Ureter (tissue), 1 donor: ENCODE measurements at regions not wholly inside any gene's neighbourhood (a gene's known extent, or its start where the extent isn't known, plus 50 kb on each side); places are given as distances from the start of the nearest gene placed in this dataset.
"Not testable (repeated sequence)": the region's sequence is repeated elsewhere in the genome, so short reads cannot be mapped to it uniquely, and the experiment has no call there.

Source experiments
- DNase-seq: peaks from one replicate; pipeline ENCODE4 v3.0.0-alpha.2; 2020; ENCODE audit warnings: low spot score
- donor health status: DM: yes; HTN: yes; CAD: no.

DNA sequence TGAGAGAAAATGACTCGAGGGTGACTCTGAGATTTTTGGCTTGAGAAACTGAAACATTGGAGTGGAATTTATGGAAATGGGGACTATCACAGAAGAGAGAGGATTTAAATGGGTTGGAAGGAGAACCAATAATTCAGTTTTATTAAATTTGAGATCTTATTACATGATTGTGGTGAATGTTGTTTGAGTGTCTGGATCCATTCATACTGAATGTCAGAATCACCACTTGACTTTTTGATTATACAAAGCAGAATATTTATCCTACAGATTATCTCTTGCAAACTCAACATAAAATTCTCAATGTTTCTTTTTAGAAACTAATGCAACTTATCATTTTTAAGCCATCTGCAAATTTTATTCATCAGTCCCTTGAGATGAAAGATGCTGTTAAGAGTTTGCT, 332.8 kb downstream of the CNTN3 start:
- DNase-seq = no peak

DNA sequence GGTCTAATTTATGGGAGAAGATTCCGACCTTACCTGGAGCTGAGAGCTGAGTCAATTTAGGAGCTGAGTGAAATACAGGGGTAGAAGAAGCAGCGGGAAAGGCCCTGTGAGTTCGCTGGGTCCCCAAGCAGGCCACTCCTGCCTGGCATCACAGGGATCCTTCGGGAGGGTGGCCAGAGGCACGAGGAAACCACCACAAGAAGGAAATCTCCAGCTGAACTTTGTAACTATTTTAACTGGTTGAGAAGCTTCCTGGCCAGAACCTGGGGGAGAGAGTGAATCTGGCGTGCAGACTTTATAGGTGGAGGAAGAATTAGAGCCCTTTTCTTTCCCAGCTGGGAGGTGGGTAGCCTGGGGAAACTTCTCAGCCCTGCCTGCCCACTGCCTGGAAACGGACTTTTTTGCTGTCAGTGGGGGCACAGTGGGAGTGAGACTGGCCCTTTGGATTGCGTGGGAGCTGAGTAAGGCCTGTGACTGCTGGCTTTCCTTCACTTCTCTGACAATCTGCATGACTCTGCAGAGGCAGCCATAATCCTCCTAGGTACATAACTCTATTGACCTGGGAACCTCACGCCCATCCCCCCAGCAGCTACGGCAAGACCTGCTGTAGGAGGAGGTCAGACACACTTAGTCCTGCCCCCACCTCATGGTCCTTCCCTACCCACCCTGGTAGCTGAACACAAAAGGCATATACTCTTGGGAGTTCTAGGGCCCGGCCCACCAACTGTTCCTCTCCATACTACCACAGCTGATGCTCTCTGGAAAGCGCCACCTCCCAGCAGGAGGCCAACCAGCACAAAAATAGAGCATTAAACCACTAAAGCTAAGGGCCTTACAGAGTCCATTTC, 340.7 kb downstream of the CNTN3 start:
- DNase-seq = no peak

DNA sequence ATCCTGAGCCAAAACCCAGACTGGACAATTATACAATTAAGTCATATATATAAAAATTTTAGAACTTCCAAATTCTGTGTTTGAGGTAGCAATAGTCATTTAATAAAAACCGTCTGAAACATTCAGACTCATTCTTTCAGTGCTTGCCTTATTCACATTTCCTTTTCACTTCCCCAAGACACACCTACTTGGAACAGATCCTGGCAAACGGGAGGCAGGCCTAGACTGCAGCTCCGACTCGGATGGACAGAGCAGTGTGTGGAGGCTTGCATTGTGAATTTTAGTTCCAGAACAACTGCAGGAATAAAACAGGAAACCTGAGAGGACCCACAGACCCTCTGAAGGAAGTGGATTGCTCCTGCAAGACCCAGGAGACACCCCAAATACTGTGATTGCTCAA, 341.4 kb downstream of the CNTN3 start:
- no peak for DNase-seq

DNA sequence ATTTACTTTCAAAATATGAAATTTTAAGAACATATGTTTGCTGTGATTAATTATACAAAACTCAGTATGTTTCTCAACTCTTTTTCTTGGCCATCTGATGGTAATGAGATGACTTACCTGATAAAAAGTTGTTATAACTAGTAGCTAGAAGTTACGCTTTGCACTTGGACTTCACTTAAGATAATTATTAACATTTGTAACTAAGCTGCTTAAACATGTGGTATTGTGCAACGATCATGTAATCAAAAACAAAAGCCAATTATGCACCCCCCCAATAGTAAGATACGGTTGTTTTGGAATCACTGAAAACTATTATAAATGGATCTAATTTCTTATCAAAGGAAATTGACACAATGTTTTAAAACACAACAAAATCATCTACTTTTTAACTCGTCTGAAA, 342.9 kb downstream of the CNTN3 start:
- DNase-seq = no peak

DNA sequence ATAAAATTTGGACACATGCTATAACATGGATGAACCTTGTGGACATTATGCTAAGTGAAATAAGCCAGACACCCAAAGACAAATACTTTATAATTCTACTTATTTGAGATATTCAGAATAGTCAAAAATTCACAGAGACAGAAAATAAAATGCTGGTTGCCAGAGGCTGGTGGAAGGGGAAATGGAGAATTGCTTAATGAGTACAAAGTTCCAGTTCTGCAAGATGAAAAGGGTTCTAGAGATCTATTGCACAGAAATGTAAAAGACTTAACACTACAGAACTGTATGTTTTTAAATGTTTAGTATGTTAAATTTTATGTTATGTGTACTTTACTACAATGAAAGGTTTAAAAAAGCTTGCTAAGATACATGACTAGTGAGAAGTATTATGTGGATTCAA, 344.8 kb downstream of the CNTN3 start:
- no peak for DNase-seq

DNA sequence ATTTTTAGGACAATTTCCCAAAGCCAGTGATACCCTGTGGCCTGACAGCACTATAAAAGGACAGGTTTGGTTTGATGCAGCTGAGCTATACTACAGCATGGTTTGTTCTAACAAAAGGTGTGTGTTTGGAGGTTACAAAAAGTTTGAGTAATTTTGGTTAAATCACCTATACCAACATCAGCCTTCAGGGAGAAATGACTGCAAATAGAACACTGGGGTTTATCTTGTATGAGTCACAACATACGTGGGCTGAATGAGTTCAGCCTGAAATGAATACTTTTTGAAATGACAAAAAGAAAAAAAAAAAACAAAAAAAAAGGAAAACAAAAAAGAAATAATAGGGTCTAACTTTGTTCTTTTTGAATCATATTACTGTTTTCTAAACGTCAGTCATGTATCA, 345.7 kb downstream of the CNTN3 start:
- no peak for DNase-seq

DNA sequence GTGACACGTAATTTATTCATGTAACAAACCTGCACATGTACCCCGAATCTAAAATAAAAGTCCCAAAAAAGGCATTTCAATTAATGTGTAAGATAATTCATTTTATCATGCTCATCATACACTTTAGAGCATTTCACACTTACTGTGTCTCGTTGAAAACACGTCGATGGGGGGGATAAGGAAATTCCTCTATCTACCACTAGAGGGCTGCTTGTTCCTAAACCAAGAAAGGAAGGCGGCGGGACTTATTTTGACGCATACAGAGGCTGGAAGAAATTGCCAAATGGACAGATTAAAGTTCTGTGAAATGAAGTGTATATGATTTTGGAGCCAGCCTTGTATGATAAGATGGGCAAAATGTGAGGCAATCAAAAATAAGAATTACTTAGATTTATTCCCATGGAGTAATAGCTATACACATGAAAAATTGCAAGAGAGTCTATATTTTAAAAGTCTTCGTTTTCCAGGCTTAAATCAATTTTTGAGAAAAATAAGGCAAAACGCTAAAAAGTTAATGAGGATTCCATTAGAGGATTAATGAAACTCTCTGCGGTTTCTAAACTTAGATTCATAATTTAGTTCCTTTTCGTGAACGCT, 346.8 kb downstream of the CNTN3 start:
- DNase-seq = no peak

DNA sequence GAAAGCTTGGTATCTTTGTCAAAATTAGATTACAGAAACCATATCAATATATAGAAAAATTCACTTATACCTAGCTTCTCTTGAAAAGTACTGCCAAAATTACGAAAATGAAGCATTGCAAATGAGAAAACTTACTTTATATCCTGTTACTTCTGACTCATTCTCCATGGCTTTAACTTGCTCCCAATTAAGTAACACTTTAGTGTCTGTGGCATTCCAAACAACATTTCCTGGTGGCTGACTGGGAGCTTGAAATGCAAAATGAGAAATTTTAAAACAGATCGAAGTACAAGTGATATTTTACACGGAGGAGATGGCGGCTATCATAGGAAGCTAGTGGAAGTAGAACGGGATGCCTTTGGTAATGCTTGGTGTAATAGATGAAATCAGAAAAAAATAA, 347.3 kb downstream of the CNTN3 start:
- DNase-seq = no peak

DNA sequence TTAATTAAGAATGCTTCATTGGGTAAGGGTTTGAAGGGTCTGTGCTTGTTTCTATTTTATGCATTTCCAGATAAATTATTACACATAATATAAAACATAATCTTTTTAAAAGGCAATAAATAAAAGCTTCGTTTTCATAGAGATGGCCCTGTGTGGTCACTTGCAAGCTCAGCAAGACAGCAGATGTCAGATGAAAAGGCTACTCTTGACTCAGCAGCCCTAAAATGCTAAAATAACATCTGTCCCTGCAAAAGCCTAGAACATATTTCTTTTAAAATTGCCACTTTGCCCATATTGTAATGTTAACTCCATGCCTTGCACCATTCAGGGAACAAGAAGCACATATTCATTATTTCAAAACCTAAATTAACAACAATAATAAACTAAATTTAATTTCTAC, 349.4 kb downstream of the CNTN3 start:
- no peak for DNase-seq

DNA sequence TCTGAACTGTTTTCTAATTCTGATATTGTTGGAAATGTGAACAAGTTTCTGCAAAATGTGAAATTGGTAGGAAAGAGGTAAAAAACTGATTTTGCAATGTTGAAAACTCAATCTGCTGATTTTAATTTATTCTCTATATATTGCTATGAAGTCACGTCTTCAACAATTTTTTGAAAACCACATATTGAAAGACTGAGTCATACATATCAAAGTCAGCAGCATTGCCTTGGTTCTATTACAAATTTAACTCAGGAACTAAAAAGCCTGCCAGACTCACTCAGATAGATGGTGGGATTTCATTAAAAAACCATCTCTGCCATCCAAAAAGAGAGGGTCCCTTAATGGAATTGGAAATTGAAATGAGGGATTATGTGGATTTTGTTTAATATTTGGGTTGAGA, 351.4 kb downstream of the CNTN3 start:
- no peak for DNase-seq

DNA sequence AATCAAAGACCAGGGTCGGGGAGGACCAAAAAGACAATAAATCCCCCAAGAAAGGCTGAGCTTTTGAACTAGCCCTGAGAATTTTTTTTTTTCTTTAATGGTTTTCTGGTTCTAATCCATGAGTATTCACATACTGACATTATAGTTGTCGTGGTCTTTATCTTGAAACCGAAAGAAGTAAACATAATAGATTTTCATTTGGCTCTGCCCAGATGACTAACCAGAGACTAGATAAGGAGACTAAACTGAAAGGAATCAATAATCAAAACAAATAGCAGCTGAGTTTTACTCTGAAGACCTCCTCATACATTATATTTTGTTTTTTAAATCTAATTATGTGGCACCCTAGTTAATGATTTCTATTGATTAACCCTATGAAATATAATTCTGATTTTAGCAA, 381.4 kb downstream of the CNTN3 start:
- DNase-seq = no peak

DNA sequence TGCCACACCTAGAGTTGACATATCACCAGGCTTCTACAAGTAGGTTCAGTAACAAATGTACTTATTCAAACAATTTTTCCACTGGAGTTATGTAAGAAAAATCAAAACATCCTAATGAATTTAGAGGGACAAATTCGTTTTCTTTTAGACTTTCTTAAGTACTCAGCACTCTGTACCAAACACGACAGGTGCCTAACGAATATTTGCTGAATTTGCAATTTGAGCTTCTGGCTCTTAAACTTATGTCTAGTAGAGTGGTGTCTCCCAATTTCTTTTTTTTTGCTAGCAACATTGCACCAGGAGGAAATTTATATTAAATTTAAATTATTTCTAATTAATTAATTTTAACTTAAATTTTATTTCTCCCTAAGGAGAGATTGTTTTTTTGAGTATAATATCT, 397.0 kb downstream of the CNTN3 start:
- DNase-seq = no peak

DNA sequence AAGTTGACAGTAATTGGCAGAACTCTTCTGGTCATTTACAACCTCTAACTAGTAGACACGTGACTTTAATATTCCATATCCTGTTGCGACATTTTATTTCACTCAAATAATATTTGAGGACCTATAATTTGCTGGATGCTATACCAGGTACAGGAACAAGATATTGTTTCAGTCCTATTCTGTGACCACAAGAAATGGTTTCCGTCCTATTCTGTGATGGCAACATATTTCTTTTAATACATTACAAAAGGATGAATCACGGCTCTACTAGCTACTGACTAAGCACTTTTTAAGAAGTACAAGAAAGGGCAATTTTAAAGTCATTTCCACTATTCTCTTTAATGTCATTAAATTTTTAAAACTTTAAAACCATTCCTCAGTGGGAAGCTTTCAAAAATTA, 400.2 kb downstream of the CNTN3 start:
- DNase-seq = no peak

DNA sequence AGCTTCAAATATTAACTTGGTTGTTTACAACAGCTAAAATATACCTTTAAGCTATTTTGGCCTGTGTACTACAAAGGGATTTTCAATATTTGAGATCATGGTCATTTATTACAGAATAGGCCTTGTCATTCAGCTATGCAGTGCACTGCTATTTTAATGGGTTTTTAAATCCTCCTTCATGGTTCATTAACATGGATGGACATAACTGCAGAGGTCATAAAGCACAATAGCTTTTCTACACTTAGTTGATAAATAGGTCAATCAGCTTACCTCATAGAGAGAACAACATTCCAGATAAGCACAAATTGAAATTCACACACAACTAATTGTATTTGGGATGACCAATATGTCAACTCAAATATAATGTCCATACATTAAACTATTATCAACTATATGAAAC, 403.7 kb downstream of the CNTN3 start:
- DNase-seq = no peak

DNA sequence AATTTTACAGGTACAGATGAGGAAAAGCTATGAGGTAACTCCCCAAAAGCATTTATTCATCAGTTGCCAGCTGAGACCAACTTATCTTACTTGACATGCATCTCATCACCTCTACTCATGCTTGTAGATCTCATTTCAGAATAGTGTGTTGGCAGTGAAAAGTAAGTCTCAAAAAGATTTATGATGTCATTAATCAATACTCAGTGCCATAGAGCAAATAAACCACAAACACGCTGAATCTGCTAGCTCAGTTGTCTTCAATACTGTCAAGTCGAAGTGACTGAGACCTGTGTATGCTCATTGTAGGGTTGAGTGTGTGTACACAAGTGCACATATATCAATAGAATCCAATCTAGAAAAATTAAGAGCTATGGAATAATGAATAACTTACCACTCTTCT, 413.5 kb downstream of the CNTN3 start:
- no peak for DNase-seq

DNA sequence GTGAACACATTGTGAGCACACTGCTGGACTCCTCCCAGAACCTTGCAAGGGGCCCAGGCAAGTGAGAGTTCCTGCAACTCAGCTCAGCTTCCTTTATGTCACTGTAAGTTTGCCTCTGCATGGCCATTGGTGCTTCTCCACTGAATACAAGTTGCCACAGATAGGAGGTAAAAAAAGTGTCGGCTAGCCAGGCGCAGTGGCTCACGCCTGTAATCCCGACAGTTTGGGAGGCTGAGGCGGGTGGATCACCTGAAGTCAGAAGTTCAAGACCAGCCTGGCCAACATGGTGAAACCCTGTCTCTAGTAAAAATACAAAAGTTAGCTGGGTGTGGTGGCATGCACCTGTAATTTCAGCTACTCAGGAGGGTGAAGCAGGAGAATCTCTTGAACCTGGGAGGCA, 435.8 kb downstream of the CNTN3 start:
- not testable (repeated sequence) for DNase-seq

DNA sequence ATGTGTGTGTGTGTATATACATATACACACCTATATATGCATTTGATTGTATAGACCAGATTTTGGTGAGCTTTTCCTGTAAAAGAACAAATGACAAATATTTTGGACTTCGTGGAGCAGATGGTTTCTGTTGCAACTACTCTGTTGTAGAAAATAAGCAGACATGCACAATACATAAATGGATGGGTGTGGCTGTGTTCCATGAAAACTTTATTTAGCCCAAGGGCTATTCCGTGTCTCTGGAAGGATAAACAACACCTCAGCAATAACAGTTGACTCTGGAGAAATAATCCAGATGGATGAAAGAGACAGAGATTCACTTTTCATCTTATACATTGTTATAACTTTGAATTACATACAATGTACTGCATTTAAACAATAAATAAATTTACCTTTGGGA, 441.4 kb downstream of the CNTN3 start:
- DNase-seq = no peak

DNA sequence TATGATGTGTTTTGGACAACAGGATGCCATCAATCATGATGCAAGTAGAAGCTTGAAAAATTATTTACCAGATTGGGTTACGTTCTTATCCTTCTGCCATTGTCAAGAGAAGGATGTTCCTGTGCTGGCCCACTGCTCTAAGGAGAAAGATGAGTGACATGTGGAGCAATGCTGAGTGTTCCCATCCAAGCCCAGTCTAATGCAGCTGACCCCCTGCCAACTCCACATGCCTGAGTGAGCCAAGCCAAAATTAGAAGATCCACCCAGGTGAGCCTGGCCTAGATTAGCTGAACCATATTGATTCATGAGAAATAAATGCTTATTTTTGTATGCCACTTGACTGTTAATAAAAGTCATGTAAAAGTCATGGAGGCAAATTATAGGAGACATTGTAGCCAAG, 446.5 kb downstream of the CNTN3 start:
- DNase-seq = no peak

DNA sequence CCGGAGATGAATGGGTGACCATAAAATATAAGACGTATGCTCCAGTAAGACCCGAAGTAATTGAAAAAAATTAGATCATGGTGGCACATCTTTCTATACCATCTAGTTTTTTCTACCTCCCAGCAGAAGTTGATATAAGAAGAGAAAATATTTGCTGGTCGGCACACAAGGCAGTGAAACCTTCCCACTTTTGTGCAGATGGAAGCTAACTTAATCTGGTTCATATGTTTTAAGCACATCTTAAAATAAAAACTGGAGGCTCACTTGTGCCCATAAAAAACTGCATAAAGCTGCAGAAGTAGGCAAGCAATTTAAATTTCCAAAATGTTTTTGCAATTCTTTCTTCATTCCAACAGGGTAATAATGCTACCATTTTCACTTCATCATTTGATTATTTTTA, 449.2 kb downstream of the CNTN3 start:
- no peak for DNase-seq

DNA sequence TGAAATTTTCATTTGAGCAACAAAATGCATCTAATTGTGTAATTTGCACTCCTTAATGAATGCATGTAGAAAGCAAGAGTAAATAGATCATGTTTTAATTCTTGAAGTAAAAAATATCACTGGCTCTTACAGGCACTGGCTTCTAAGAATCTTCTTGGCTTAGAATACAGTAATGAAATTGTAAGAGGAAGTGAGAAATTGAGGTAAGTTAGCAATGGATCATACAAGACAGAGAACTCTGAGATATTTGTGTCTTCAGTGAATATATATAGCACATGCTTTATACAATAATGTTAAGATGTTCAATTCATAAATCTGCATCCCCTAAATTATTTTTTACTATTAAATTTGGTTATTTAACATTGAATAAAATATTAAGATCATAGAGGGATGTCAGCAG, 465.0 kb downstream of the CNTN3 start:
- no peak for DNase-seq

DNA sequence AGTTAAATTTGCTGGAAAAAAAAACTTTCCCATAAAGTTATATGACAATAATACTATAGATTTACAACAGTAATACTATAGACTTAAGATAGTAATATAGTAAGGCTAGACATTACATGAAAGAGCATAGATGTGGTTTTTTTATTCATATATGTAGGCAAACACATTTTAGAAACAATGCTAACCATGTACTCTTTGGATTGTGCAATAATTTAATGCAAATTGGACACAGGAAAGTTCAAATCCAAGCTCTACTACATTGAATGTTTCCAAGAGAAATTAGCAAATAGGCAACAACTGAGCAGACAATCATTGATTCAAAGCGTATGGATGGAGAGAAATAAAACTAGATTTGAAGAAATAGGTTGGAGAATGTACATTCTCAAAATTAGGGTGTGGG, 469.2 kb downstream of the CNTN3 start:
- DNase-seq = no peak

DNA sequence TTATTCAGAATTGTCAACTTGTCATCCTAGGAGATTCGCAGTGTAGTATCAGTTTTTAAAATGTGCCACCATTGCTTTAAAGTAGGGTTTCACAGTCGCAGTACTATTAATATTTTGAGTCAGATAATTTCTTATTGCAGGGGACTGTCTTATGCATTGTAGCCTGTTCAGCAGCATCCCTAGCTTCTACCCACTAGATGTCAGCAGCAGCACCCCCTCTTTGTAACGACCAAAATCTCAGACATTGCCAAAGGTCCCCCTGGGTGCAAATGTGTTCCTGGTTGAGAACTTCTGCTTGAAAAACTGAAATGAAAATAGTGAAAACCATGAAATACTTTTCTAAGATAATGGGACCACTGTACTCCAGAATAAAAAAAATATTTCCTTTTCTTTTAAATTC, 474.8 kb downstream of the CNTN3 start:
- DNase-seq = no peak

DNA sequence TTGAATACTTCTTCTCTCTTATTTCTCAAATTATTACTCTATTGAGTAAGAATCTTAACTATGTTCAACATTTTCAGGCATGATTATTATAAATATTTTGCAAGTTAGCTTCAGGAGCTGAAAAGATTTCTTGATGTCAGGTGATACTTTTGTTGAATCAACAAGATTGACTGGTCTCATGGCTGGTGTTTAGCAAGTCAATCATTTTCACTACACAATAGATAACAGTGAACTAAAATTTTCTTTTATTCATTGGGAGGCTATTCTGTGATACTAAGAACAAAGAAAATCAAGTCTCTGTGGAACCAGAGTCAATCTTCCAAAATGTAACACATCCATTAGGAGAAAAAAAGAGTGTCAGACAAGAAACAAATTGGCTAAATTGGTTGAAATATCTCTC, 476.7 kb downstream of the CNTN3 start:
- no peak for DNase-seq

DNA sequence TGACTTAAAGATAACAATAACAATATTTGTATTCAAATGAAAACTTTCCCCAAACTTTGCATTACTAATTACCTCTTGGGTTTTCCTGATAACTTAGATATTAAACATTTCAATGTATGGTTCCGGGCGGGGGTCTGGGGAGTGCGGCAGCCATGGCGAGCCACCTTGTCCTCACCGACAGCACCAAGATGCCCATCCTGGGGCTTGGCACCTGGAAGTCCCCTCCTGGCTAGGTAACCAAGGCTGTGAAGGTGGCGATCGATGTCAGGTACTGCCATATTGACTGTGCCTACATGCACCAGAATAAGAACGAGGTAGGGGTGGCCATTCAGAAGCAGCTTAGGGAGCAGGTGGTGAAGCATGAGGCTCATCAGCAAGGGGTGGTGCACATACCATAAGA, 478.7 kb downstream of the CNTN3 start:
- no peak for DNase-seq
